NCI-H2227 treated with DMSO at 0.1 percent for 48 hours (cell line): ENCODE measurements at regions not wholly inside any gene's neighbourhood (a gene's known extent, or its start where the extent isn't known, plus 50 kb on each side); places are given as distances from the start of the nearest gene placed in this dataset.

Experiments
- DNase-seq: peaks from one replicate; lab custom pipeline; 2025; lab: John Stamatoyannopoulos, UW

DNA sequence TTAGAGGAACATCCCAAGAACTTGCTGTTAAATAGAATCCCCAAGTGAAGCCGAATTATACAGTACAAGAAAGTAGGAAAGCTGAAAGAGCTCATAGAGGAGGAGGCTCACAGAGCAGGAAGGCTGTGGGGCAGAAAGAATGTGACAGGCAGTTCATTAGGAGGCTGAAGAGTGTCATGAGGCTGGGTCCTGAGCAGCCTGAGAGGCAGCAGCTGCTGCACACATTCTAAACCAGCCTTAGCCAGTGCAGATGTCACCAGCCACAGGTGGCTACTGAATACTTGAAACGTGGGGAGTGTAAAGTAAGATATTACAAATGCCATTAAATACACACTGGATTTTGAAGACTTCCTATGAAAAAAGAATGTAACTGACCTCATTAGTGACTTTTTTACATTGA is 490.2 kb upstream of the KLHL29 start:
- DNase-seq = no peak

DNA sequence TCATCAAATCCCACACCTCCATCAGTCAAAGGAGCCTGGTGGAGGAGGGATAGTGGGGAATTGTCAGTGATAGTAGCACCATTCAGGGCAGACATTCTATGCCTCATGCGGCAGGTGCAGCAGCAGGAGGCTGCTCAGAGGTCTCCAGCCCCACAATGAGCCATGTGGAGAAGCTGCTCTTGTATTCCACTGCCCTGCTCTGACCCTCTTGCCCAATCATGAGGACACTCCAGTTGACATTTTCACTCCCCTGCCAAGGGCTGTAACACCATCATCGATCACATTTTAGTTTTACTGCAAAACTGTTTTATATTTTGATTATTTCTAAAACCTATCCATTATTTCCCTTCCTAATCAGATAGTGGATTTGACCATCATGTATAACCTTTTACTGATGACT is 487.6 kb upstream of the KLHL29 start:
- DNase-seq = no peak

GRCh38 chr2:22900674-22901073 is 484.3 kb upstream of the KLHL29 start:
- DNase-seq = no peak

DNA sequence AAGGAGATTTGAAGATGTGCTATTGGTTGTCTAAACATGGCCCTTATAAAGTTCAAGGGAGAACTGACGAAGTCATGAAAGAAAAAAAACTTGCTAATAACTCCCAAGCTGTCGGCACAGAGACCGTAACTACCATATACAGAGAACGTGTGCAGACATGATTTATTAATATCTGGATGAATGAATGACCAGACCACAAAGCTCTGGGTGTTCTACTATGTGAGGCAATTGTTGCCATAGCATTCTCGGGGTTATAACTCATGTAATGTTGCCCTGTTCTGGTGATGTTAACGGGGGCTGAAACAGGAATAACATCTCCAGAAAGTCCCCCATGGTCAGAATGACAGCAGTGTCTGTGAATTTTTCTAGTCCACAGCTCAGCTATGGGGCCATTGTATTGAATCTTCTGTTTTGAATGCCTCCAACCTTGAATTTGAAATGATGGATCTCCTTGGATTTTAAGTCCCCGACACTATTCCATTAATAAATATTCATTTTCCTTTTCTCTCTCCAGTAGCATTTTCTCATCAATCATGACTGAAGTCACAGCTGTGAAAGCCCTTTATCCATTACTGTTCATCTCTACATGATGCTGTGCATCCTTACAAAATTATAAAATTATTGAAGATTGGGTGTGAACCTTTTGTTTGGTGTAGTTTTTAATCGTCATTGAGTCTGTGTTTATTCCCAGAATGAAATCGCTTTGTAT is 483.4 kb upstream of the KLHL29 start:
- DNase-seq = no peak

DNA sequence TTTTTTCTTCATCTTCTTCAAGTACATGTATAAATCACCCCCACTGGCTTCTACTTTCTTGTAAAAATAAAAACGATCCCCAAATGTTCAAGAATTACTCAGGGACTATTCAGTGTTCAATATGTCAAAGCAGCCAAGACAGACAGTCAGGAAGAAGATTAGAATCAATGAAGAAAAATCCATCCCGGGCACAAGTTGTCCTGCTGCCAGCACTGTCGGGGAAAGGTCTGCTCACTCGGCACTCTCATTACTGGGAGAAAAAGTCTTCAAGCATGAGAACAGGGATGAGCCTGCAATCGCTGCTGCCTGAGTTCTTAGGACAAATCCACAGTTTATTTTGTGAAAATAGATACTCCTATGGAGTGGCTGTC is 482.8 kb upstream of the KLHL29 start:
- DNase-seq = no peak

DNA sequence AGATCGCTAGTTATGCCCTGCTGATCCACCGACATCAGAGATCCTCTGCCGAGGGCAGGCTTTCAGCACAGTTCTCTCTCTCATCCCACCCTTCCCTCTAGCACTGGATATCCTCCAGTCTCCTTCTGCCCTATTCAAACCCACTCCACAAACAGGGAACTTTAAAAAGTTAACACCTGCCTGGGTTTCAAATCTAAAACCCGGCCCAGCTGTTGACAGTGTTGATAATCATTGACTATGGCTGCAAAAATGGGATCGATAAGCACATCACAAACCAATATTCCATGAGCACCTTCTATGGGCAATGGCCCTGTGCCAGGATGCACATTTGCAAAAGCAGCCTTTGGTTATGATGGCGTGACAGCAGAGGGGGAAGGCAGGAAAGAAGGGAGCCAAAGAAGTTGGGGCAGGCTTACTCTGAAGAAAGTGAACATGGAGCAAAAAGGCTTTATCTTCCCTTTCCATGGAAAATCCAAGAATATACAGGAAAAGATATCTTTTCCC is 482.3 kb upstream of the KLHL29 start:
- no peak for DNase-seq

DNA sequence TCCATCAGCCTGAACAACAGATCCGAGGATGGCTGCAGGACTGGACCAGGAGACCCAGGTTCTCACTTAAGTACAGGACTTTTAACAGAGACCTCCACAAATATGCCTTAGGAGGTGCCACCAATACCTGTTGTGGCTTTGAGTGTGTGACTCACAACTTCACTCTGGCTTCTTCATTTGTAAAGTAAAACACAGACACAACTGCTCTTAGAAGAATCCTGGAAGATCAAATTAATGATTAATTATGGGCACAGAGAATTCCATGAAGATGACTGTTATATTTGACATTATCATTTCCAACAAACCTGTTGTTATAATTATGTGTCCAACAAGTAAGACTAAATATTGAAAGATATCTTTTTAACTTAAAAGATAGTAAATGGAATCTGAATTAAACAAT is 481.4 kb upstream of the KLHL29 start:
- no peak for DNase-seq

GRCh38 chr2:22904126-22904684 is 480.8 kb upstream of the KLHL29 start:
- no peak for DNase-seq

GRCh38 chr2:22907330-22907729 is 477.6 kb upstream of the KLHL29 start:
- no peak for DNase-seq

GRCh38 chr2:22912398-22912797 is 472.6 kb upstream of the KLHL29 start:
- no peak for DNase-seq

- no peak for DNase-seq
These were observed 455.0 kb upstream of the KLHL29 start for GRCh38 chr2:22929998-22930397.

- no peak for DNase-seq
These were observed 454.2 kb upstream of the KLHL29 start for GRCh38 chr2:22930781-22931180.

DNA sequence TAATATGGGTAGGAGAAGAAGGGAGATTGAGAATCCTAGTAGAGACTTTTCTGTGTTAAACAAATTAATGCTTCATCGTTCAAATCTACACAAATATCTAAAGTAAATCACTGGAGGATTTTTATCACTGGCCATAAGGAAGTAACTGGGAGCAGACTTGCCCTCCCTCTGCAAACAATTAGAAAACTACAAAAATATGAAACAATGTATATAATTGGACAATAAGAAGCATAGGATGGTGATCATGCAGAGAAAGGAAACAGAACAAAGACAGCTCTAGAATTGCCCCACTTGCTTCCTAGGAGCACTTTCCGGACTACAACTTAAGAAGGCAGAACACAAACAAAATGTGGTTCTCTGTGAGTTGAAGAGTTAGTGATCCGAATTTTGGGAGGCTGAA is 452.7 kb upstream of the KLHL29 start:
- no peak for DNase-seq

DNA sequence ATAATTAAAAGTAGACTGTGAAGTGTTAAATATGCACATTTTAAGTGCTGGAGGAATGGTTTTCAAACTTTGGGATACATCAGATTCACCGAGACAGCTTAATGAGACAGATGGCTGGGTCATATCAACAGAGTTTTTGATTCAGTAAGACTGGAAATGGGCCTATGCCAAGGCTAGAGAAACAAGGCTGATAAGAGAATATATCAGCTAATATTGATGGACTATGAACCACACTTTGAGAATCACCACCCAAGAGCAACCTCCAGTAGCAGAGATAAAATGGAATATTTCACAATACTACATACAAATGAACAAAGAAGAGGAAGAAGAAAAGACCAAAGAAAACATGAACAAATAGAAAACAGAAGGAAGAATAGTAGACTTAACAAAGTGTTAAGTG is 450.2 kb upstream of the KLHL29 start:
- no peak for DNase-seq

- no peak for DNase-seq
These were observed 442.5 kb upstream of the KLHL29 start for GRCh38 chr2:22942441-22942840.

GRCh38 chr2:22944143-22944542 is 440.8 kb upstream of the KLHL29 start:
- no peak for DNase-seq

- no peak for DNase-seq
These were observed 438.4 kb upstream of the KLHL29 start for GRCh38 chr2:22946553-22946952.

- DNase-seq = no peak
These were observed 437.2 kb upstream of the KLHL29 start for GRCh38 chr2:22947741-22948140.

DNA sequence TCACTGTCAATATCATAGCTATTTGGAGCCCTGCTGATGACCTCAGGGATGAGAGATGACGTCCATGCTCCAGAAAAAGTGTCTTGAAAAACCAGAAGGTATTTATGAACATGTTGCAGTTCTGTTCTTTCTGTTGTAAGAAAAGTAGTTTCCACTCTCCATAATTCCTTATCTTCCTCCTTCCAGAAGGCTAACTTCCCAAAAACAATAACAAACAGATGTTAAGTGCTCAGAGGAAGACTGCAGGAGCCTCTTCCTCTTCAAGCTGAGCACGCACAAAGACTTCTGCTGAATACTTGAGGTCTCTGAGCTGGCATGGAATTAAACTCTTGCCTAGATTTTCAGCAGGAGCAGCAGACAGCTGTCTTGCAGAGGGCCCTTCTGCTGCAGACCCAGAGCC is 434.5 kb upstream of the KLHL29 start:
- no peak for DNase-seq

DNA sequence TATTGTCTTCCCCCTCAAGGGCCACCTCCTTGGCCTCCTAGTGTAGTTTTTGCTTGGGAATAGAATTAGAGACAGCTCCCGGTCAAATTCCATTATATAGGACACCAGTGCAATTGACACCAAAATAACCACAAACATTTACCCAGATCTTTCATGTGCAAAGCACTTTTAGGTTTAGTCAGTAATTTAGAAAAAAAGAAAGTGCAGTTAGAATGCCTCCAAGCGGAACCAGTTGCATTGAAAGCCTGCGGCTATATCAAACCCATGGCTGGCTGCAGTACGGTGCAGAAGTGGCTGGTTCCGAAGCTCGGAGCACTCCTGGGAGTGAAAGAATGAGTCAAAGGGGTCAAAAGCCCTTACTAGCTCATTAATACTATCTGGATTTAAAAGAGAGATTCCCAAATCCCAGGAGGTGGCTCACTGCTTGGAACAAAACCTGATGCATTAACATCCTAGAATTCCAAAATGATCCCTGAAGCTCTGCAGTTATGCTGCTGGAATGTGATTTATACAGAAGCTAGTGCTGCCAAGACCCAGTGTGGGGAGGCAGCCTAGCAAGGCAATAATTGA is 432.2 kb upstream of the KLHL29 start:
- DNase-seq = no peak

GRCh38 chr2:22957446-22957845 is 427.5 kb upstream of the KLHL29 start:
- no peak for DNase-seq

DNA sequence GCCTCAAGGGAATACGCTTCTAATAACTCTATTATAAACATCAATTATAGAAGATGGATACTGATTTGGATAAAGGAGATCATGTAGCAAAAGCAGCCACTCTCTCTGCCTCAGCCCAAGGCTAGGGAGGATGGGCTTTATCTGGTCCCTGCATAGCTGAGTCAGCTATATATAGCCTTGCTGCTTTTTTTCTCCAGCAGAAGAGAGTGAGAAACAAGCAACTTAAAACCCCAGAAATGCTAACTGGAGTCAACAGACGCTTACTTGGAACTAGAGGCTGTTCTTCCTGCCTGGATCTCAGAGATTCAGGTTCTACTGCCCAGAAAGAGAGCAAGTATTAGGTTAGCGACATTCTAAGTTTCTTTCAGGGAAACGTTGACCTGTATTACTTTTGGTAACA is 426.7 kb upstream of the KLHL29 start:
- DNase-seq = no peak

GRCh38 chr2:22967756-22968155 is 417.2 kb upstream of the KLHL29 start:
- no peak for DNase-seq
